GM21717 (cell line): ENCODE measurements at regions not wholly inside any gene's neighbourhood (a gene's known extent, or its start where the extent isn't known, plus 50 kb on each side); places are given as distances from the start of the nearest gene placed in this dataset.
"Not testable (repeated sequence)": the region's sequence is repeated elsewhere in the genome, so short reads cannot be mapped to it uniquely, and the experiment has no call there.

Experiments used
- ATAC-seq: cut with Tn5 transposase; IDR thresholded peaks from one replicate; pipeline ENCODE4 v1.9.1; 2021; ENCODE audit warnings: mild to moderate bottlenecking, moderate library complexity; ENCODE audit not compliant: unreplicated experiment

GRCh38 chr6:14763139-14763538, 482.7 kb upstream of the JARID2 start:
- ATAC-seq, result no peak

GRCh38 chr6:14763616-14764015, 482.3 kb upstream of the JARID2 start:
- no peak for ATAC-seq

- no peak for ATAC-seq
These were observed 480.8 kb upstream of the JARID2 start for GRCh38 chr6:14765106-14765505.

GRCh38 chr6:14765721-14766390, 480.0 kb upstream of the JARID2 start:
- no peak for ATAC-seq

- no peak for ATAC-seq
These were observed 479.4 kb upstream of the JARID2 start for GRCh38 chr6:14766391-14766994.

- no peak for ATAC-seq
These were observed 478.6 kb upstream of the JARID2 start for GRCh38 chr6:14767226-14767625.

GRCh38 chr6:14770040-14770439, 475.8 kb upstream of the JARID2 start:
- no peak for ATAC-seq

- ATAC-seq, result no peak
These were observed 475.3 kb upstream of the JARID2 start for GRCh38 chr6:14770572-14770971.

- ATAC-seq, result no peak
These were observed 474.9 kb upstream of the JARID2 start for GRCh38 chr6:14771016-14771415.

GRCh38 chr6:14772188-14772587, 473.7 kb upstream of the JARID2 start:
- ATAC-seq, result no peak

GRCh38 chr6:14775528-14775927, 470.3 kb upstream of the JARID2 start:
- ATAC-seq, result no peak

GRCh38 chr6:14776307-14776706, 469.6 kb upstream of the JARID2 start:
- ATAC-seq, result no peak

- no peak for ATAC-seq
These were observed 463.9 kb upstream of the JARID2 start for GRCh38 chr6:14781772-14782525.

- ATAC-seq, result not testable (repeated sequence)
These were observed 462.9 kb upstream of the JARID2 start for GRCh38 chr6:14782921-14783464.

GRCh38 chr6:14783594-14783993, 462.3 kb upstream of the JARID2 start:
- ATAC-seq, result no peak

GRCh38 chr6:14784596-14785492, 461.0 kb upstream of the JARID2 start:
- ATAC-seq, result no peak

GRCh38 chr6:14785493-14785790, 460.4 kb upstream of the JARID2 start:
- no peak for ATAC-seq

- ATAC-seq, result no peak
These were observed 459.9 kb upstream of the JARID2 start for GRCh38 chr6:14786008-14786407.

GRCh38 chr6:14786455-14786854, 459.4 kb upstream of the JARID2 start:
- ATAC-seq, result no peak

- ATAC-seq, result no peak
These were observed 458.6 kb upstream of the JARID2 start for GRCh38 chr6:14787250-14787649.

- no peak for ATAC-seq
These were observed 458.2 kb upstream of the JARID2 start for GRCh38 chr6:14787677-14788076.
